ENCODE measurements at regions not wholly inside any gene's neighbourhood (a gene's known extent, or its start where the extent isn't known, plus 50 kb on each side); places are given as distances from the start of the nearest gene placed in this dataset.
"Not testable (repeated sequence)": the region's sequence is repeated elsewhere in the genome, so short reads cannot be mapped to it uniquely, and the experiment has no call there.

DNA sequence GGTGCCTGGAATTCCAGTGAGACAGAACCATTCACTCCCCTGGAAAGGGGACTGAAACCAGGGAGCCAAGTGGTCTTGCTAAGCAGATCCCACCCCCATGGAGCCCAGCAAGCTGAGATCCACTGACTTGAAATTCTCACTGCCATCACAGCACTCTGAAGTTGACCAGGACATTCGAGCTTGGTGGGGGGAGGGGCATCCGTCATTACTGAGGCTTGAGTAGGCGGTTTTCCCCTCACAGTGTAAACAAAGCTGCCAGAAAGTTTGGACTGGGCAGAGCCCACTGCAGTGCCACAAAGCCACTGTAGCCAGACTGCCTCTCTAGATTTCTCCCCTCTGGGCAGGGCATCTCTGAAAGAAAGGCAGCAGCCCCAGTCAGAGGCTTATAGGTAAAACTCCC lies 623.9 kb upstream of the CCDC179 start:
- not testable (repeated sequence) for H3K27ac ChIP-seq (ENCODE audit: low read depth in 2 of 2, low read length in 2 of 2); H3K4me1 ChIP-seq (ENCODE audit: control insufficient read depth in 2 of 2, insufficient read depth in 2 of 2, low read length in 2 of 2); H3K4me3 ChIP-seq (ENCODE audit: low read length in 2 of 2); H3K9me3 ChIP-seq (ENCODE audit: control insufficient read depth in 2 of 2, low read length in 2 of 2); H3K9ac ChIP-seq (ENCODE audit: low read depth in 1 of 2, low read length in 2 of 2); H3K27me3 ChIP-seq (ENCODE audit: control insufficient read depth in 2 of 2, insufficient read depth in 2 of 2, low read length in 2 of 2); H3K36me3 ChIP-seq (ENCODE audit: control insufficient read depth in 2 of 2, insufficient read depth in 2 of 2, low read length in 2 of 2)

GRCh38 chr11:23484618-23485017 lies 624.3 kb upstream of the CCDC179 start:
- H3K4me1 ChIP-seq (ENCODE audit: control insufficient read depth in 2 of 2, insufficient read depth in 2 of 2, low read length in 2 of 2); H3K27ac ChIP-seq (ENCODE audit: low read depth in 2 of 2, low read length in 2 of 2); H3K9ac ChIP-seq (ENCODE audit: low read depth in 1 of 2, low read length in 2 of 2); H3K36me3 ChIP-seq (ENCODE audit: control insufficient read depth in 2 of 2, insufficient read depth in 2 of 2, low read length in 2 of 2); H3K4me3 ChIP-seq (ENCODE audit: low read length in 2 of 2); H3K27me3 ChIP-seq (ENCODE audit: control insufficient read depth in 2 of 2, insufficient read depth in 2 of 2, low read length in 2 of 2); H3K9me3 ChIP-seq (ENCODE audit: control insufficient read depth in 2 of 2, low read length in 2 of 2): not testable (repeated sequence)

GRCh38 chr11:23490557-23491235 lies 630.4 kb upstream of the CCDC179 start:
- H3K27ac ChIP-seq (ENCODE audit: low read depth in 2 of 2, low read length in 2 of 2): no peak overlapping the region
- H3K9me3 ChIP-seq (ENCODE audit: control insufficient read depth in 2 of 2, low read length in 2 of 2): no peaks in the 10 kb centered on the region
- no peaks in the 10 kb centered on the region for H3K36me3 ChIP-seq (ENCODE audit: control insufficient read depth in 2 of 2, insufficient read depth in 2 of 2, low read length in 2 of 2)
- H3K9ac ChIP-seq (ENCODE audit: low read depth in 1 of 2, low read length in 2 of 2): no peak overlapping the region
- no peaks in the 10 kb centered on the region for H3K4me1 ChIP-seq (ENCODE audit: control insufficient read depth in 2 of 2, insufficient read depth in 2 of 2, low read length in 2 of 2)
- H3K27me3 ChIP-seq (ENCODE audit: control insufficient read depth in 2 of 2, insufficient read depth in 2 of 2, low read length in 2 of 2): no peaks in the 10 kb centered on the region
- no peak overlapping the region for H3K4me3 ChIP-seq (ENCODE audit: low read length in 2 of 2)

DNA sequence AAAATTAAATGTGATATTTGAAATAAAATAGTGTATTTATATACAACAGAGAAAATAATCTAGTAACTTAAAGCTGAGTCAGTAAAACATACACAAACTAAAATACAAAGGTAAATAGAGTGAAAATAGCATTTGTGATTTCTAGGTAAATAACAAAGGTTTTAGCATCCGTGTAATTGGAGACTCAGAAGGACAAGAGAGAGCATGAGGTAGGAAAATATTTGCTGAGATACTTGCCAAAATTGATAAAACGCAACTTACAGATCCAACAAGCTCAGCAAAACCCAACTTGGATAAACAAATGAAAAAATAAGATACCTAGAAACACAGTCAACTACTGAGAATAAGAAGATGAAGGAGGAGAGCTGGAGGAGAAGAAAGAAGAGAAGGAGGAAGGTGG lies 634.7 kb upstream of the CCDC179 start:
- H3K9ac ChIP-seq (ENCODE audit: low read depth in 1 of 2, low read length in 2 of 2): no peak overlapping the region
- no peaks in the 10 kb centered on the region for H3K27me3 ChIP-seq (ENCODE audit: control insufficient read depth in 2 of 2, insufficient read depth in 2 of 2, low read length in 2 of 2)
- no peak overlapping the region for H3K27ac ChIP-seq (ENCODE audit: low read depth in 2 of 2, low read length in 2 of 2)
- H3K36me3 ChIP-seq (ENCODE audit: control insufficient read depth in 2 of 2, insufficient read depth in 2 of 2, low read length in 2 of 2): no peaks in the 10 kb centered on the region
- H3K4me3 ChIP-seq (ENCODE audit: low read length in 2 of 2): no peak overlapping the region
- no peaks in the 10 kb centered on the region for H3K4me1 ChIP-seq (ENCODE audit: control insufficient read depth in 2 of 2, insufficient read depth in 2 of 2, low read length in 2 of 2)
- H3K9me3 ChIP-seq (ENCODE audit: control insufficient read depth in 2 of 2, low read length in 2 of 2): no peaks in the 10 kb centered on the region

GRCh38 chr11:23496340-23496739 lies 636.1 kb upstream of the CCDC179 start:
- no peaks in the 10 kb centered on the region for H3K36me3 ChIP-seq (ENCODE audit: control insufficient read depth in 2 of 2, insufficient read depth in 2 of 2, low read length in 2 of 2)
- H3K9me3 ChIP-seq (ENCODE audit: control insufficient read depth in 2 of 2, low read length in 2 of 2): no peaks in the 10 kb centered on the region
- no peak overlapping the region for H3K9ac ChIP-seq (ENCODE audit: low read depth in 1 of 2, low read length in 2 of 2)
- no peak overlapping the region for H3K4me3 ChIP-seq (ENCODE audit: low read length in 2 of 2)
- no peaks in the 10 kb centered on the region for H3K27me3 ChIP-seq (ENCODE audit: control insufficient read depth in 2 of 2, insufficient read depth in 2 of 2, low read length in 2 of 2)
- no peak overlapping the region for H3K27ac ChIP-seq (ENCODE audit: low read depth in 2 of 2, low read length in 2 of 2)
- no peaks in the 10 kb centered on the region for H3K4me1 ChIP-seq (ENCODE audit: control insufficient read depth in 2 of 2, insufficient read depth in 2 of 2, low read length in 2 of 2)

GRCh38 chr11:23497040-23497439 lies 636.8 kb upstream of the CCDC179 start:
- H3K36me3 ChIP-seq (ENCODE audit: control insufficient read depth in 2 of 2, insufficient read depth in 2 of 2, low read length in 2 of 2): no peaks in the 10 kb centered on the region
- no peaks in the 10 kb centered on the region for H3K9me3 ChIP-seq (ENCODE audit: control insufficient read depth in 2 of 2, low read length in 2 of 2)

GRCh38 chr11:23502389-23502788 lies 642.1 kb upstream of the CCDC179 start:
- Histone ChIP-seq H3K36me3 (ENCODE audit: control insufficient read depth in 2 of 2, insufficient read depth in 2 of 2, low read length in 2 of 2) (no peaks in the 10 kb centered on the region), H3K9me3 (ENCODE audit: control insufficient read depth in 2 of 2, low read length in 2 of 2) (no peaks in the 10 kb centered on the region), H3K27ac (ENCODE audit: low read depth in 2 of 2, low read length in 2 of 2) (no peak overlapping the region), H3K4me3 (ENCODE audit: low read length in 2 of 2) (no peak overlapping the region), H3K4me1 (ENCODE audit: control insufficient read depth in 2 of 2, insufficient read depth in 2 of 2, low read length in 2 of 2) (no peaks in the 10 kb centered on the region), H3K27me3 (ENCODE audit: control insufficient read depth in 2 of 2, insufficient read depth in 2 of 2, low read length in 2 of 2) (no peaks in the 10 kb centered on the region), H3K9ac (ENCODE audit: low read depth in 1 of 2, low read length in 2 of 2) (no peak overlapping the region)

More at GRCh38 chr11:23497040-23497439, 636.8 kb upstream of the CCDC179 start:
- Histone ChIP-seq H3K4me3 (ENCODE audit: low read length in 2 of 2) (no peak overlapping the region), H3K27ac (ENCODE audit: low read depth in 2 of 2, low read length in 2 of 2) (no peak overlapping the region), H3K27me3 (ENCODE audit: control insufficient read depth in 2 of 2, insufficient read depth in 2 of 2, low read length in 2 of 2) (no peaks in the 10 kb centered on the region), H3K4me1 (ENCODE audit: control insufficient read depth in 2 of 2, insufficient read depth in 2 of 2, low read length in 2 of 2) (no peaks in the 10 kb centered on the region), H3K9ac (ENCODE audit: low read depth in 1 of 2, low read length in 2 of 2) (no peak overlapping the region)

DNA sequence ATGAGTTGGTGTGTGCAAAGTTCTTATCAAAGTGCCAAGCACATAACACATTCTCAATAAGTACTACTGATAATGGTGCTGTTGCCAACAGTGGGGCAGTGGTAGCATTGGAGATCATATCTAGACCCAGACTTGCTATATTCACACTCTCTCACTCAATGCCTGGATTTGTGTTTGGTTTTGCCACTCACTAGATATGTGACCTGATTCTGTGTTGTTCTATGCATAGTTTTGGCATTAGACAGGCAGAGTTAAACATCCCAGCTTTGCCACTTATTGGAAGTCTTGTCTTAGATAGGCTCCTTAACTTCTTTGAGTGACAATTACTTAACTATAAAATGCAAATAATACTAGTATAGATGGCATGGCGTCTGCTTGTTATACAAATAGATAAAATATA lies 642.6 kb upstream of the CCDC179 start:
- no peak overlapping the region for H3K4me3 ChIP-seq (ENCODE audit: low read length in 2 of 2)
- H3K4me1 ChIP-seq (ENCODE audit: control insufficient read depth in 2 of 2, insufficient read depth in 2 of 2, low read length in 2 of 2): no peaks in the 10 kb centered on the region
- no peaks in the 10 kb centered on the region for H3K27me3 ChIP-seq (ENCODE audit: control insufficient read depth in 2 of 2, insufficient read depth in 2 of 2, low read length in 2 of 2)
- no peak overlapping the region for H3K9ac ChIP-seq (ENCODE audit: low read depth in 1 of 2, low read length in 2 of 2)
- H3K9me3 ChIP-seq (ENCODE audit: control insufficient read depth in 2 of 2, low read length in 2 of 2): no peaks in the 10 kb centered on the region
- H3K36me3 ChIP-seq (ENCODE audit: control insufficient read depth in 2 of 2, insufficient read depth in 2 of 2, low read length in 2 of 2): no peaks in the 10 kb centered on the region
- H3K27ac ChIP-seq (ENCODE audit: low read depth in 2 of 2, low read length in 2 of 2): no peak overlapping the region

- Histone ChIP-seq H3K4me1 (ENCODE audit: control insufficient read depth in 2 of 2, insufficient read depth in 2 of 2, low read length in 2 of 2) (no peaks in the 10 kb centered on the region), H3K36me3 (ENCODE audit: control insufficient read depth in 2 of 2, insufficient read depth in 2 of 2, low read length in 2 of 2) (no peaks in the 10 kb centered on the region), H3K9ac (ENCODE audit: low read depth in 1 of 2, low read length in 2 of 2) (no peak overlapping the region), H3K27ac (ENCODE audit: low read depth in 2 of 2, low read length in 2 of 2) (no peak overlapping the region), H3K9me3 (ENCODE audit: control insufficient read depth in 2 of 2, low read length in 2 of 2) (no peaks in the 10 kb centered on the region), H3K4me3 (ENCODE audit: low read length in 2 of 2) (no peak overlapping the region), H3K27me3 (ENCODE audit: control insufficient read depth in 2 of 2, insufficient read depth in 2 of 2, low read length in 2 of 2) (no peaks in the 10 kb centered on the region)
These were observed 648.7 kb upstream of the CCDC179 start for GRCh38 chr11:23509023-23509422.

- Histone ChIP-seq H3K9ac (ENCODE audit: low read depth in 1 of 2, low read length in 2 of 2) (no peak overlapping the region), H3K9me3 (ENCODE audit: control insufficient read depth in 2 of 2, low read length in 2 of 2) (no peaks in the 10 kb centered on the region), H3K36me3 (ENCODE audit: control insufficient read depth in 2 of 2, insufficient read depth in 2 of 2, low read length in 2 of 2) (no peaks in the 10 kb centered on the region), H3K27me3 (ENCODE audit: control insufficient read depth in 2 of 2, insufficient read depth in 2 of 2, low read length in 2 of 2) (no peaks in the 10 kb centered on the region), H3K4me1 (ENCODE audit: control insufficient read depth in 2 of 2, insufficient read depth in 2 of 2, low read length in 2 of 2) (no peaks in the 10 kb centered on the region), H3K27ac (ENCODE audit: low read depth in 2 of 2, low read length in 2 of 2) (no peak overlapping the region), H3K4me3 (ENCODE audit: low read length in 2 of 2) (no peak overlapping the region)
These were observed 649.5 kb upstream of the CCDC179 start for GRCh38 chr11:23509821-23510220.

DNA sequence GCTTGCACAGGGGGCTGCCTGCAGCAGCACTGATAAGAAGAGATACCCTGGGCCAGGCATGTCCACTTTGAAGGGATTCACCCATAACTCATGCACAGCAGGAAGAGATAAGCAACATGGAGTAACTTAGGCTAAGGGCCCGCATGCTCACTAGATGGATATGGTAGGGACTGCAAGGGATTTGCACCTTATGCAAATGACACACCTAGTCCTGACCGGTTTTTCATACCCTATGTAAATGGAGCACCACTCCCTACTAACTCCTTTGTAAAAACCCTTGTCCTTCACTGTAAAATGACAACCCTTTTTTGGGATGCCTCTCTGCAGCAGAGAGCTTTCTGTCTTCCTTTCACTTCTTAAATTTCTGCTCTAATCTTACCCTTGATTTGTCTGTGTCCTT lies 658.9 kb upstream of the CCDC179 start:
- no peaks in the 10 kb centered on the region for H3K4me1 ChIP-seq (ENCODE audit: control insufficient read depth in 2 of 2, insufficient read depth in 2 of 2, low read length in 2 of 2)
- H3K4me3 ChIP-seq (ENCODE audit: low read length in 2 of 2): no peak overlapping the region
- no peak overlapping the region for H3K9ac ChIP-seq (ENCODE audit: low read depth in 1 of 2, low read length in 2 of 2)
- no peaks in the 10 kb centered on the region for H3K27me3 ChIP-seq (ENCODE audit: control insufficient read depth in 2 of 2, insufficient read depth in 2 of 2, low read length in 2 of 2)
- H3K27ac ChIP-seq (ENCODE audit: low read depth in 2 of 2, low read length in 2 of 2): no peak overlapping the region
- no peaks in the 10 kb centered on the region for H3K9me3 ChIP-seq (ENCODE audit: control insufficient read depth in 2 of 2, low read length in 2 of 2)
- H3K36me3 ChIP-seq (ENCODE audit: control insufficient read depth in 2 of 2, insufficient read depth in 2 of 2, low read length in 2 of 2): no peaks in the 10 kb centered on the region

Data from mucosa of rectum (tissue), 2 donors.